ENCODE measurements at regions not wholly inside any gene's neighbourhood (a gene's known extent, or its start where the extent isn't known, plus 50 kb on each side); places are given as distances from the start of the nearest gene placed in this dataset.

- Histone ChIP-seq H2AFZ (no peak overlapping the region), H3K9me3 (ENCODE audit: control insufficient read depth, low read length) (no peaks in the 10 kb centered on the region), H3K36me3 (ENCODE audit: control insufficient read depth, insufficient read depth, low read length) (no peaks in the 10 kb centered on the region), H3K4me2 (ENCODE audit: low read length) (no peak overlapping the region), H3K27me3 (ENCODE audit: control insufficient read depth, insufficient read depth, low read length) (no peaks in the 10 kb centered on the region), H3K9ac (no peak overlapping the region), H3K27ac (no peak overlapping the region), H3K4me1 (no peaks in the 10 kb centered on the region), H3K79me2 (no peaks in the 10 kb centered on the region), H3K4me3 (ENCODE audit: low read depth, low read length) (no peak overlapping the region)
- TF ChIP-seq, protein P1, sequence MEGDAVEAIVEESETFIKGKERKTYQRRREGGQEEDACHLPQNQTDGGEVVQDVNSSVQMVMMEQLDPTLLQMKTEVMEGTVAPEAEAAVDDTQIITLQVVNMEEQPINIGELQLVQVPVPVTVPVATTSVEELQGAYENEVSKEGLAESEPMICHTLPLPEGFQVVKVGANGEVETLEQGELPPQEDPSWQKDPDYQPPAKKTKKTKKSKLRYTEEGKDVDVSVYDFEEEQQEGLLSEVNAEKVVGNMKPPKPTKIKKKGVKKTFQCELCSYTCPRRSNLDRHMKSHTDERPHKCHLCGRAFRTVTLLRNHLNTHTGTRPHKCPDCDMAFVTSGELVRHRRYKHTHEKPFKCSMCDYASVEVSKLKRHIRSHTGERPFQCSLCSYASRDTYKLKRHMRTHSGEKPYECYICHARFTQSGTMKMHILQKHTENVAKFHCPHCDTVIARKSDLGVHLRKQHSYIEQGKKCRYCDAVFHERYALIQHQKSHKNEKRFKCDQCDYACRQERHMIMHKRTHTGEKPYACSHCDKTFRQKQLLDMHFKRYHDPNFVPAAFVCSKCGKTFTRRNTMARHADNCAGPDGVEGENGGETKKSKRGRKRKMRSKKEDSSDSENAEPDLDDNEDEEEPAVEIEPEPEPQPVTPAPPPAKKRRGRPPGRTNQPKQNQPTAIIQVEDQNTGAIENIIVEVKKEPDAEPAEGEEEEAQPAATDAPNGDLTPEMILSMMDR (IDR thresholded peaks at IDR 0.05), result no peak
These were observed 475.6 kb upstream of the HS6ST1 start for GRCh38 chr2:128794285-128794684.

DNA sequence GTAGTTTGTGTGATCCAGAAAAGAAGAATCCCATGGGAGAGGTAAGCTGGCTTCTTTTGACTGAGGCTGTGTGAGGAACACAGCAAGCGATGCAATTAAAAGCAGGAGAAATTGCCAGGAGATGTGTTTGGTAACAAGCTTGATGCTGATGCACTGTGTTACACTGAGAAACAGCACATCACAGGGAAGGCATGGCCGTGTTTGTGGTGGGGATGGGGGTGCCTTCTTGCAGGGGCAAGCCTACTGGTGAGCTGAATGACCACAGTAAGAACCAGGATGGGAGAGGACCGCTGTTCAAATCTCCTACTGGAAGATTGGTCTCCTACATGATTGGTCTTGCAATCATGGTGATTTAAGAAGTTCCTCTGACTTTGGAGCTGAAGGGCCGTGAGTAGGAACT, 477.7 kb upstream of the HS6ST1 start:
- H3K4me2 ChIP-seq (ENCODE audit: low read length), result no peak overlapping the region
- no peak overlapping the region for H2AFZ ChIP-seq
- no peaks in the 10 kb centered on the region for H3K36me3 ChIP-seq (ENCODE audit: control insufficient read depth, insufficient read depth, low read length)
- H3K27me3 ChIP-seq (ENCODE audit: control insufficient read depth, insufficient read depth, low read length), result no peaks in the 10 kb centered on the region
- H3K9ac ChIP-seq, result no peak overlapping the region
- H3K79me2 ChIP-seq, result no peaks in the 10 kb centered on the region
- H3K4me3 ChIP-seq (ENCODE audit: low read depth, low read length), result no peak overlapping the region
- TF ChIP-seq, protein P1 (IDR thresholded peaks at IDR 0.05), result no peak
- H3K4me1 ChIP-seq, result no peaks in the 10 kb centered on the region
- no peak overlapping the region for H3K27ac ChIP-seq
- H3K9me3 ChIP-seq (ENCODE audit: control insufficient read depth, low read length), result no peaks in the 10 kb centered on the region

- no peak overlapping the region for H3K4me3 ChIP-seq (ENCODE audit: low read depth, low read length)
- H3K79me2 ChIP-seq, result no peaks in the 10 kb centered on the region
- no peaks in the 10 kb centered on the region for H3K4me1 ChIP-seq
- no peaks in the 10 kb centered on the region for H3K9me3 ChIP-seq (ENCODE audit: control insufficient read depth, low read length)
- H3K9ac ChIP-seq, result no peak overlapping the region
- no peak overlapping the region for H3K4me2 ChIP-seq (ENCODE audit: low read length)
- H3K27me3 ChIP-seq (ENCODE audit: control insufficient read depth, insufficient read depth, low read length), result no peaks in the 10 kb centered on the region
- TF ChIP-seq, protein P1 (IDR thresholded peaks at IDR 0.05), result no peak
- H3K36me3 ChIP-seq (ENCODE audit: control insufficient read depth, insufficient read depth, low read length), result no peaks in the 10 kb centered on the region
- H3K27ac ChIP-seq, result no peak overlapping the region
- no peak overlapping the region for H2AFZ ChIP-seq
These were observed 478.4 kb upstream of the HS6ST1 start for GRCh38 chr2:128797092-128797491.

- Histone ChIP-seq H2AFZ (no peak overlapping the region), H3K9me3 (ENCODE audit: control insufficient read depth, low read length) (no peaks in the 10 kb centered on the region), H3K4me1 (no peaks in the 10 kb centered on the region), H3K36me3 (ENCODE audit: control insufficient read depth, insufficient read depth, low read length) (no peaks in the 10 kb centered on the region), H3K27ac (no peak overlapping the region), H3K4me2 (ENCODE audit: low read length) (no peak overlapping the region), H3K9ac (no peak overlapping the region), H3K27me3 (ENCODE audit: control insufficient read depth, insufficient read depth, low read length) (no peaks in the 10 kb centered on the region), H3K79me2 (no peaks in the 10 kb centered on the region), H3K4me3 (ENCODE audit: low read depth, low read length) (no peak overlapping the region)
- TF ChIP-seq, protein P1 (IDR thresholded peaks at IDR 0.05), result no peak
These were observed 478.9 kb upstream of the HS6ST1 start for GRCh38 chr2:128797533-128797932.

- TF ChIP-seq, protein P1 (IDR thresholded peaks at IDR 0.05), result no peak
- H3K27ac ChIP-seq, result no peak overlapping the region
These were observed 479.3 kb upstream of the HS6ST1 start for GRCh38 chr2:128797937-128798336.

More at GRCh38 chr2:128797937-128798336, 479.3 kb upstream of the HS6ST1 start:
- no peak overlapping the region for H2AFZ ChIP-seq
- H3K9me3 ChIP-seq (ENCODE audit: control insufficient read depth, low read length), result no peaks in the 10 kb centered on the region
- H3K27me3 ChIP-seq (ENCODE audit: control insufficient read depth, insufficient read depth, low read length), result no peaks in the 10 kb centered on the region
- no peak overlapping the region for H3K4me2 ChIP-seq (ENCODE audit: low read length)
- no peak overlapping the region for H3K4me3 ChIP-seq (ENCODE audit: low read depth, low read length)
- no peaks in the 10 kb centered on the region for H3K4me1 ChIP-seq
- no peaks in the 10 kb centered on the region for H3K79me2 ChIP-seq
- no peak overlapping the region for H3K9ac ChIP-seq
- H3K36me3 ChIP-seq (ENCODE audit: control insufficient read depth, insufficient read depth, low read length), result no peaks in the 10 kb centered on the region

Data from parathyroid adenoma (tissue), 2 donors.